ENCODE measurements at regions not wholly inside any gene's neighbourhood (a gene's known extent, or its start where the extent isn't known, plus 50 kb on each side); places are given as distances from the start of the nearest gene placed in this dataset.
"Not testable (repeated sequence)": the region's sequence is repeated elsewhere in the genome, so short reads cannot be mapped to it uniquely, and the experiment has no call there.

- DNase-seq: no peak
These were observed 709.3 kb upstream of the AUTS2 start for GRCh38 chr7:68888971-68889385.

DNA sequence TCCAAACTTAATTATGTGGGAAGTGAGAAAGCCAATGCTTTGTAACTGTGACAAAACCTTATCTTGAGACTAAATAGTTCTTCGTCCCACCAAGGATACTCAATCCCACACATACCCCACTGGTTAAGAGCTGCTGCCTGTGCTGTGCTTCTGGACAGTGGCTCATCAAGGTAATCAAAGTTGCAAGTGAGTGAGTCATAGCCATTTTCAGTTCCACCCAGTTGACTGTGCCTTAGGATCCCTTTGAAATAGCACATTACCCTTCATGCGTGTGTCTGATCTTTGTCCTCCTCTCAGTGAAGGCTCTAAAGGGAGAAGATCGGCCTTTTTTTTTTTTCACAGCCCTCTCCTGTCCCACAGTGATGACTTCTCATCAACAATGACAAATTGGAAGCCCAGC, 706.0 kb upstream of the AUTS2 start:
- DNase-seq: no peak

GRCh38 chr7:68893411-68893810, 704.9 kb upstream of the AUTS2 start:
- DNase-seq: no peak

- not testable (repeated sequence) for DNase-seq
These were observed 699.1 kb upstream of the AUTS2 start for GRCh38 chr7:68899156-68899555.

- DNase-seq: no peak
These were observed 698.2 kb upstream of the AUTS2 start for GRCh38 chr7:68900096-68900495.

DNA sequence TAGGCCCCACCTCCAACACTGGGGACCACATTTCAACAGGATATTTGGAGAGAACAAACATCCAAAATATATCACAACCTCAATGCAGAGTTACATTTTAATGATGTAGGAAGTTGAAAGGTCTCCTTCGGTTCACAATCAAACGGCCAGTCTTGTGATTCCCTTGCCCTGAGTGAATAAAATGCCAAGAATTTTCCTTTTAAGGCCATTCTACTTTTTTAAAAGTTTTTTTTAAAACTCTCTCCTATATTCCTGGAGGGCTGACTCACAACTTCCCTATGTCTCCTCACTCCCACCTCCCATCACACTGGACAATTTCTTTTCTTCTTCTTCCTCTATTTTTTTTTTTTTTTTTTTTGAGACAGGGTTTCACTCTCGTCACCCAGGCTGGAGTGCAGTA, 693.6 kb upstream of the AUTS2 start:
- DNase-seq: no peak

DNA sequence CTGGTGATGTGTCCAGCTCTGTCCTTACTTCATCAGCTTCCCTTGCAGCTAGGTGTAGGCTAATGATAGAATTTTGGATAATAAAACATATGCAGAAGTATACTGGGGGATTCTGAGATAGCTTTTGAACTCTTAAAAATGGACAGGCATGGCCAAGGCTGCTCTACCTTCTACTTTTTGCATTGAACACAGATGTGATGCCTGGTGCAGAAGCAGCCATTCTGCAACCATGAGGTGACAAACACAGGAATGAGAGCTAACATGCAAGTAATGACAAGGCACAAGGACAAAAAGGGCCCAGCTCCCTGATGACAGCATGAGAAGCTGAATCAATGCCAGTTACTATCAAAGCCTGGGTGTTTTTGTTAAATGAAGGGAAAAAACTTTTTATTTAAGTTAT, 686.5 kb upstream of the AUTS2 start:
- DNase-seq: no peak

DNA sequence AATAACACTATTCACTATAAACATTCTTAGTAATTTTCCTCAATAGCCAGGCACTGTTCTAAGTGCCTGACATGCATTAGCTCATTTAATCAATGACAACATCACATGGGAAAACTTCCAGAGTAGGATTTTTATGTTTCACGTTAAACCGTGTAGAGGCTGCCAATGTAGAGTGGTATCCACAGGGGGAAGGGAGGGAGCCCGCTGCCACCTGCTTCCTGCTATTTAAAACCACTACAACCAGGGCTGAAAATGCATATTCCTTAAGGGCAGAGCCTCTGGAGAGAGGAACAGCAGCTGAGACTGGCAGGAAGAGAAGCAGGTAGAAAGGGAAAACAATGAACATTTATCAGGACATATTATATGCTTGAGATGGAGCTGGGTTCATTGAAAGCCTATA, 684.3 kb upstream of the AUTS2 start:
- no peak for DNase-seq

- no peak for DNase-seq
These were observed 681.1 kb upstream of the AUTS2 start for GRCh38 chr7:68917041-68917651.

- no peak for DNase-seq
These were observed 679.7 kb upstream of the AUTS2 start for GRCh38 chr7:68918621-68919020.

DNA sequence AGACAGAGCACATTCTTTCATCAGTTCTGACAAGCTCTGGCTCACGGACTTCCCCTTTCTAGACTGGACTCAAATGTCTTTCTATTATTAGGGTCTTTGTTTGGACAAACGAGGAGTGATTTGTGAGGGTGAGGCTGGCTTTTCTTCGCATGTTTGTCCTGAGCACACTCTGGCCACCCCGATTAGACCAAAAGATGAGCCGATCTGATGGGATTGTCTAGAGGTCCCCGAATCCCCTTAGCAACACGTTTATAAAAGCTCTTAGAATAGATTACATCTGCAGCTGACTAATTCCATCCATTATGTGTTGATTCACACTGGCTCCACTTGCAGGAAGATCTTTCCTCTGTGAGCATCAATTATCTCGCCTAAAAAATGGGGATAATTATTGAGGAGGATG, 675.4 kb upstream of the AUTS2 start:
- no peak for DNase-seq

DNA sequence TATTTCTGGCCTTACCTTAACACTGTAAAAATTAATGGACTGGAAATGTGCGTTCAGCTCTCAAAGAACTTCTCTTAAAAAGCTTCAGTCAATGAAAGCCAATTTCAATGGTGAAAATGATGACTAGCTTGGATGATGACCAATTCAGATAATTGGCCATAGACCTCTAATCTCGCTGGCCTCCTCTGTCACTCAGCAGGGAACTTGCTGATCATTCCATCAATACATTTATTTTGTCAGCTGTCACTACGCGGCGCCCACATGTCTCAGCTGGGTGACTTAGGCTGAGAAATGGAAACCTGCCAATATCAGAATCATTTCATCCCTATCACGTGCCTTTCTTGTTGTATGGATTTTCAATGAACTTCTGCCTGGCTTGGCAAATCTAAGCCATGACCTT, 673.0 kb upstream of the AUTS2 start:
- no peak for DNase-seq

DNA sequence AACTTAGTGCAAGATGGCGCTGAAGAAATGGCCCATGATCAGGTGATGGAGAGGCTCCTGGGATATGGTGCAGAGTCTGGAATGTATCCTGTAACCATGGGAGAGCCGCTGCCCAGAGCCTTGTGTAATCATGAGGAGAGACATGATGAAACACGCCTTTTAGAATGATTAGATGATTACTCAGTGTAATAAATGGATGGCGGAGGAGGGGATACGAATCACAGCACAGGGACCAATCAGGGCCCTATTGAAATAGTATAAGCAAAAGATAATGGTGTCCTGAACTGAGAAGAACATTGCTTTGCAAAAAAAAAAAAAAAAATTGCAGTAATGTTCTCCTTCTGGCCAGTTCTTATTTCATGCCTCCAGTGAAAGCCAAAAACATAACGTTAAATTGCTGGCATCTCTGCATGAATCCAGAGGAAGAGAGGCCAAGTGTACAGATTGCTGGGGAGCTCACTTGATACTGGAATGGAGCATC, 668.5 kb upstream of the AUTS2 start:
- DNase-seq: no peak

DNA sequence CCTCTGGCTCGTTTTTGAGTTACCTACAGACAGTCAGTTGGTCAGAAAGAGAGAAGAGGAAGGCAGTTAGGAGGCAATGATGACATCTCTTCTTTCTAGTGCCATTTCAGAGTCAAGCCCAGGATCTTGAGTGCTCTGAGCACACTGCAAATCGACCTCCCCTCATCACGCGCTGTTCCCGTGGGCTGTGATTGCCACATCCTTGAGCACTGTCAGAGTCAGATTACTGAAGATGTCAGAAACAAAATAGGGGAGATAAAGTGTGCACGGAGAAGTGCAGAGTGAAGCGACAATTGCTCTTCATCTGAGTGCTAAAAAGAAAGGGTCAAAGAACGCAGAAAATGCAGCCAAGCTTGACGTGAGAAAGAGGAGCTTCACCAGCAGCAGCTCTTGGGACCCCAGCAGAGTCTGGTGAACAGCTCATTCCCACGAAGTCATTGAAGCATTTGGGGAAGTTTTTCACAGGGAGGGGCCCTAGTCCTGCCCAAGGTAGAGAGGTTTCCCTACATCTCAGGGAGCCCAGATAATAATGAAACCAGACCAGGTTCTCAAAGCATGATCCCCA, 661.7 kb upstream of the AUTS2 start:
- no peak for DNase-seq

DNA sequence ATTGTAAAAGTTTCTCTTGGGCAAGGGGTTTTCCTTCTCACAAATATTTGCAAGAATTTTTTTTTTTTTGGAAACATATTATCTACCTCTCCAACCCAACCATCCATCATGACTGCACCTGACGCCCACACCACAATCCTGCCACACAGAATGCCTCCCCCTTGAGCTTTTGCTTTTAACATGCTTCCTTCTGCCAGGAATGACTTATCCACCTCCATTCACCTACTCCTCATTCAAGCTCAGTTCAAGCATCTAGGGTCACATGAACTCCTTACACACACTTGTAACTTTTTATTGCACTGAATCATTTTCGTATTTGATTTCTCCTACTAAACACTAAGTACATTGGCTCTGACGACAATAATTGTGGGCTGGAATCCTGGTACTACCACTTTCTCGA, 660.1 kb upstream of the AUTS2 start:
- DNase-seq: no peak

DNA sequence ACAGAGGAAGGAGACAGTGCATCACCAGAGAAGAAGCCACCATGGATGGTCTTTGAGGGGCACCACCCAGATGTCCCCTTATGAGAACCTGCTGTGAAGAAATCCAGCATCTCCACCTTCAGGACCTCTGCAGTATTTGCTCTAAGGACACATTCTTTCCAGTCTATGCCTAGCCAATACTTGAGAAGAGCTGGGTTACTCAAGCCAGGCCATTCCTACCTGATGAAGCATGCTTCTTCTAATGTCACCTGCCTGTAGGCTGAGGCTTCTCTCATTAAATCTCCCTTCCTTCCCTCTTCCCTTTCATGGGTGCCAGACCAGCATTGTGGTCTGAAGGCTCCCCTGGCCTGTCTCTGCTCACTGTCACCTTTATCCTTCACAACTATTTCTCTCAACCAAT, 654.5 kb upstream of the AUTS2 start:
- DNase-seq: no peak

GRCh38 chr7:68955656-68956055, 642.6 kb upstream of the AUTS2 start:
- DNase-seq: no peak

DNA sequence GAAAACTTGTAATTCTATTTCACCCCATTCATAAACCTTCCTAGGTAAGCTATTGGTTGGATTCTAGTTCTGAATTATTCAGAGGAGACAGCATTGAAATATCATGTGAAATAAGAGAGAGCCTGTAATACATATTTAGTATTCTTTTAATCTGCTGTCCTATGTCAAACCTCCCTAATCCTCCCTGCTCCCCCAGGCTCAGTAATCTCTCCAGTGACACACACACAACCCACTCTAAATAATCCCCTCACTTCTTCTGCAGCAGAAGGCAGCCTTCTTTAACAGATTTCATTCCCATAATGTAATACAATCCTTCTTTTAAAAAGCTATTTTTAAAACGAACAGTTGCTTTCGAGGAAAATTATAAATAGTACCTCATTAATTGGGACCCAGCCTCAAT, 639.7 kb upstream of the AUTS2 start:
- DNase-seq: no peak

DNA sequence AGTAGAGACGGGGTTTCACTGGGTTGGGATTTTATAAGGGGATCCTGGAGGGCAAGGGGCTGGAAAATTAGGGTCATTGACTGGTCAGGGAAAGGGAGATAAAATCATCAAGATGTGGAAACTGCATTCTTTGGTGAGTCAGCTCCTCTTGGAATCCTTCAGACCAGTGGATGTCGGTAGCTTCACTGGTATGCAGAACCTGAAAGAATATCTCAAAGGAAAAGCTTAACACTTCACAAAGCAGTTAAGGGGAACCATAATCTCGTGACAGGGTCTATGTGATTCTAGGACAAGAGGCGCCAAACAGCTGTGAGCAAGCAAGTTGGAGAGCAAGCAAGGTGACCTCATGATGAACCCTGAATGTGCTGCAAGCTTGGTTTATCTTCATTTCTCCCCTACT, 634.7 kb upstream of the AUTS2 start:
- no peak for DNase-seq

- no peak for DNase-seq
These were observed 634.2 kb upstream of the AUTS2 start for GRCh38 chr7:68964060-68964459.

- no peak for DNase-seq
These were observed 632.9 kb upstream of the AUTS2 start for GRCh38 chr7:68965351-68965750.

DNA sequence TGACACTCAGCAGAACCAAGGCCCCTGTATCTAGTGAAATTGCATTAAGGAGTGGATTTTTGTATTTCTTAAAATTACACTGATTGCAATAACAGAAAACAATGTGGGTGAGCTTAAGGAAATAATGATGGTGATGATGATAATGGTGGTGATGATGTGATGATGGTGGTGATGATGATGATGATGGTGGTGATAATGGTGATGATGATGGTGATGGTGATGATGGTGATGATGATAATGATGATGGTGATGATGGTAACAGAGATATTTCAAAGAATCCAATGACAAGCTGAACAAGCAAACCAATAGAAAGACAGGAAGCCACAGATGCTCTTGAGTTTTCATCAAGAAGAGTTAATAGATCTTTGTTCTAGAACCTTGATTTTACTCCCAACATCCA, 630.7 kb upstream of the AUTS2 start:
- DNase-seq: no peak

GRCh38 chr7:68969571-68969970, 628.7 kb upstream of the AUTS2 start:
- DNase-seq: no peak

GRCh38 chr7:68971634-68972340, 626.5 kb upstream of the AUTS2 start:
- DNase-seq: no peak

Measured in GOT3 (cell line).